Heart left ventricle (tissue), 16 donors: ENCODE measurements at regions not wholly inside any gene's neighbourhood (a gene's known extent, or its start where the extent isn't known, plus 50 kb on each side); places are given as distances from the start of the nearest gene placed in this dataset.

Source experiments
- ATAC-seq, 4 donors: fragments of 200-7000 bp; cut with Tn5 transposase; one replicate each; pipeline ENCODE4 v1.9.1; 2020 to 2022; ENCODE audit warnings: moderate library complexity in 4 of 4, mild to moderate bottlenecking in 3 of 4, moderate number of reproducible peaks in 1 of 4
- DNase-seq, 5 donors: peaks; one replicate each; pipeline ENCODE4 v3.0.0-alpha.2; 2020
- H3K27ac ChIP-seq, 12 donors: fragments of 200-600 bp; sonication (generic) in 4 of 12; one replicate each; pipeline versions ENCODE4 v1.5.0 to v1.8.0; 2016 to 2022; ENCODE audit warnings: mild to moderate bottlenecking in 2 of 12
- H3K27me3 ChIP-seq, 9 donors: fragments of 200-600 bp; sonication (generic) in 2 of 9; one replicate each; pipeline versions ENCODE4 v1.5.1 to v1.8.0; 2016 to 2022; ENCODE audit warnings: mild to moderate bottlenecking in 3 of 9
- H3K36me3 ChIP-seq, 9 donors: fragments of 200-600 bp; sonication (generic) in 2 of 9; one replicate each; pipeline versions ENCODE4 v1.5.0 to v1.8.0; 2018 to 2022; ENCODE audit warnings: mild to moderate bottlenecking in 2 of 9
- H3K4me1 ChIP-seq, 12 donors: fragments of 200-600 bp; sonication (generic) in 4 of 12; one replicate each; pipeline versions ENCODE4 v1.5.0 to v1.8.0; 2016 to 2022; ENCODE audit warnings: mild to moderate bottlenecking in 3 of 12
- H3K4me3 ChIP-seq, 12 donors: fragments of 200-600 bp; sonication (generic) in 4 of 12; one replicate each; pipeline versions ENCODE4 v1.5.0 to v1.8.0; 2017 to 2022; ENCODE audit warnings: mild to moderate bottlenecking in 9 of 12, moderate library complexity in 4 of 12
- H3K9me3 ChIP-seq, 12 donors: fragments of 200-600 bp; sonication (generic) in 4 of 12; one replicate each; pipeline versions ENCODE4 v1.5.0 to v1.8.0; 2016 to 2022; ENCODE audit warnings: mild to moderate bottlenecking in 1 of 12
- CTCF ChIP-seq, 12 donors: fragments of 200-600 bp; sonication (generic) in 4 of 12; IDR thresholded peaks; one replicate each; pipeline versions ENCODE4 v1.5.0 to v1.8.0; 2018 to 2022; ENCODE audit warnings: antibody characterized with exemption in 12 of 12, mild to moderate bottlenecking in 5 of 12
- POLR2A ChIP-seq, 2 donors: fragments of 450-650 bp; IDR thresholded peaks; one replicate each; pipeline ENCODE4 v1.6.1; 2017; ENCODE audit warnings: antibody characterized with exemption in 2 of 2, mild to moderate bottlenecking in 2 of 2, moderate library complexity in 2 of 2
- WGBS, 4 donors: extraction: QIAGEN DNeasy Blood & Tissue Kit in 2 of 4; methylation state at CpG; one replicate each; pipeline versions ENCODE4 v1.1.5 to v1.1.7; 2013 to 2018; 5-methylcytosine and 5-hydroxymethylcytosine counted together
- intact Hi-C, 10 donors: fragments of 100-400 bp; cut with DNase I; formaldehyde crosslinking; loops; one replicate each; pipeline versions ENCODE4 v1.11.1 to v1.14.2; 2022
- donor health status: ischemic (EF 13 %, LVEDD 7.1; RV severe dilation, severe dysfunction).
- donor health status: healthy with polysubstance abuse.
- donor health status: DM: no; HTN: yes; CAD: no.
- donor health status: DM: no; HTN: no; CAD: no.
- donor health status: ischemic (EF 25% LVEDD 6.9; RV normal size, moderate dysfunction).
- donor health status: ischemic (EF 25% LVEDD 5.7; RV mildly dilated, moderate dysfunction).
- donor health status: healthy.
- donor health status: DM: yes; HTN: yes; CAD: no.
- donor health status: ischemic (EF 35%, LVEDD 5.7; RV mildly dilated, moderate dysfunction).
- donor health status: nonischemic (EF 11% LVEDD 7.7; RV severe dilation, severe dysfunction).
- donor health status: DM: yes; HTN: yes; CAD: no.
- donor health status: PGD.
- donor health status: ischemic (EF 29% LVEDD 5.4; RV normal size, mild dysfunction).
- donor health status: nonischemic (EF 23%, LVEDD 6.1; RV moderate dilation, normal function).

GRCh38 chr7:113794573-113794972, 124.2 kb downstream of the PPP1R3A start:
- 63 to 82% (median 68%) methylated on average over 1 of the region's 1 CpG for whole genome bisulfite sequencing, 4 donors

GRCh38 chr7:113793171-113793570, 125.6 kb downstream of the PPP1R3A start:
- H3K4me3 ChIP-seq = no peak overlapping the region
- H3K27ac ChIP-seq = no peak overlapping the region
- no peak for ATAC-seq
- DNase-seq = no peak
- intact Hi-C loops = loop anchor here in 4 of 10 donors (5.0 to 10.0 kb wide), 2 partner anchors 122 to 124 kb away; partner anchors contain the start of gene PPP1R3A (in 4 of the 4)
- 50 to 69% (median 61%) methylated on average over 3 of the region's 3 CpGs for WGBS, 4 donors
- no peaks in the 10 kb centered on the region for H3K27me3 ChIP-seq
- H3K9me3 ChIP-seq = peaks cover 0 to 6% (median 0%) of the 10 kb centered on the region in 12 donors
- peaks cover 0 to 17% (median 0%) of the 10 kb centered on the region in 12 donors for H3K4me1 ChIP-seq
- H3K36me3 ChIP-seq = no peaks in the 10 kb centered on the region
- TF ChIP-seq CTCF (IDR thresholded peaks at IDR 0.05) (no peak), POLR2A (IDR thresholded peaks at IDR 0.05) (no peak)

More at GRCh38 chr7:113794573-113794972, 124.2 kb downstream of the PPP1R3A start:
- ATAC-seq (no peak), DNase-seq (no peak)
- Histone ChIP-seq H3K36me3 (no peaks in the 10 kb centered on the region), H3K27me3 (no peaks in the 10 kb centered on the region), H3K4me1 (peaks cover 0 to 13% (median 0%) of the 10 kb centered on the region in 12 donors), H3K4me3 (no peak overlapping the region), H3K9me3 (peaks cover 0 to 6% (median 0%) of the 10 kb centered on the region in 12 donors), H3K27ac (no peak overlapping the region)
- intact Hi-C loops = loop anchor here in 4 of 10 donors (5.0 to 10.0 kb wide), 2 partner anchors 120 to 123 kb away; partner anchors contain the start of gene PPP1R3A (in 4 of the 4)
- no peak for TF ChIP-seq POLR2A (IDR thresholded peaks at IDR 0.05)
- TF ChIP-seq CTCF (IDR thresholded peaks at IDR 0.05) = no peak

GRCh38 chr7:113790025-113790424, 128.8 kb downstream of the PPP1R3A start:
- DNase-seq (peak; percentile 42 to 71 (median 52)), ATAC-seq (peak; percentile 98 to 99 (median 99))
- WGBS, 4 donors = 34 to 48% (median 45%) methylated on average over 4 of the region's 4 CpGs
- Histone ChIP-seq H3K9me3 (peaks cover 0 to 6% (median 0%) of the 10 kb centered on the region in 12 donors), H3K36me3 (no peaks in the 10 kb centered on the region), H3K27me3 (no peaks in the 10 kb centered on the region), H3K27ac (peak overlapping the region in 4 of 12 donors; percentile 14 to 62 (median 40)), H3K4me1 (peaks cover 0 to 17% (median 0%) of the 10 kb centered on the region in 12 donors), H3K4me3 (no peak overlapping the region)
- no peak for TF ChIP-seq POLR2A (IDR thresholded peaks at IDR 0.05)
- no peak for TF ChIP-seq CTCF (IDR thresholded peaks at IDR 0.05)
- intact Hi-C loops = loop anchor here in 4 of 10 donors (5.0 to 10.0 kb wide), 2 partner anchors 125 to 127 kb away; partner anchors contain the start of gene PPP1R3A (in 4 of the 4)

- Histone ChIP-seq H3K4me1 (peaks cover 0 to 17% (median 0%) of the 10 kb centered on the region in 12 donors), H3K36me3 (no peaks in the 10 kb centered on the region), H3K9me3 (peaks cover 0 to 6% (median 0%) of the 10 kb centered on the region in 12 donors), H3K27me3 (no peaks in the 10 kb centered on the region), H3K27ac (no peak overlapping the region), H3K4me3 (no peak overlapping the region)
- intact Hi-C loops = loop anchor here in 3 of 10 donors (5.0 to 10.0 kb wide), 3 partner anchors 125 to 238 kb away; partner anchors contain the start of gene PPP1R3A (in 1 of the 3)
- DNase-seq (no peak), ATAC-seq (no peak)
- 88 to 95% (median 91%) methylated on average over 2 of the region's 2 CpGs for WGBS, 4 donors
- no peak for TF ChIP-seq CTCF (IDR thresholded peaks at IDR 0.05)
- TF ChIP-seq POLR2A (IDR thresholded peaks at IDR 0.05) = no peak
Measured at GRCh38 chr7:113787106-113787505, 131.7 kb downstream of the PPP1R3A start.
